ENCODE measurements at regions not wholly inside any gene's neighbourhood (a gene's known extent, or its start where the extent isn't known, plus 50 kb on each side); places are given as distances from the start of the nearest gene placed in this dataset.

DNA sequence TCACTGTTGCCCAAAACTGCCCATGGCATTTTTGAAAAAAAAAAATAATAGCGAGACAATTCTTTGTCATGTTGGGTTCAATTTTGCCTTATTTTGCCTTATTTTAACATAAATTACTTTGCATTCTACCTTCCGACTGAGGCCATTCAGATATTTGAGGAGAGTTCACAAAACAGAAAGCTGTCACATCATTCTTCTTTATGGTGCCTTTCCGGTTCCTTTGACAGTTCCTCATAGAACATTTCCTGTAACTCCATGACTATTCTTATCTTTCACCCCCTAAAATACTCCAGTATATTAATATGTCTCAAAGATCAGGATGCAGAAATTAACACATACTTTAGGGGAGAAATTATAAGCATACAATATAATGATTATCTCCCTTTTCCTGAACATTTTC, 476.7 kb downstream of the NOVA1 start:
- Histone ChIP-seq H3K9me3 (ENCODE audit: control insufficient read depth, low read depth, low read length) (no peaks in the 10 kb centered on the region), H3K36me3 (ENCODE audit: control insufficient read depth, low read depth, low read length) (no peaks in the 10 kb centered on the region), H3K27me3 (ENCODE audit: control insufficient read depth, insufficient read depth, low read length) (no peaks in the 10 kb centered on the region), H3K27ac (ENCODE audit: low read length) (no peak overlapping the region), H3K4me3 (ENCODE audit: low read length) (no peak overlapping the region), H3K4me1 (ENCODE audit: control insufficient read depth, low read depth, low read length) (no peaks in the 10 kb centered on the region), H3K9ac (ENCODE audit: low read length) (no peak overlapping the region)

DNA sequence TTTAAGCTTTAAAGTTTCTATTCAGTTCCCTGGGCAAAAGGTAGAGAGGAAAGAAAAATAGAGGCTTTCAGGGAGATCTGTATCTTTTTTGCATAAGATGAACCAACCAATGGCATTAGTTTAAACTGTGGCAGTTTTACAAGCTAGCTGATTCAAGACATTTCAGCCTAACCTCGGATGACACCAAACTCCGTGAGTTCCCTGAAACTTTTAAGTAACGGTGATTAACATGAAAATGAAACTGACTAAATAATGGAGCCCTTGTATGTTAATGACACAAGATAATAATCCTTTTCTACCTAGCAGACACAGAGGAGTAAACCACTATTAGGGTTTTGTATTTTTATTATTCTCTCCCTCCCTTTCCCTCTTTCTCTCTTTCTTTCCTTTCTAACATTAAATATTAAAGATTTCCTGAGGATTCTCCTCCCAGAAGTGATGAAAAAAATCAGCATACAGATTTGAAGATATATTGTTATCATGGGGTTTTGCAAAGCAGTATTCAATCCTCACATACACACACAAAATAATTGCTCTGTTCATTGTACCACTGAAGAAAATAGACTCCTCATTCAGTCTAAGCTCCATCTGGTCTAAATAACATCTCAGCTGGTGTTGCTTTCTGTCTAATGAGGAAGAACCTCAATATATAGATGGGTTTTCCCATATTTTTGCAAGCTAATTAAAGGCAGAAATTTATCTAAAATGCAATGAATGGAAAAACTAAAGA, 483.8 kb downstream of the NOVA1 start:
- no peaks in the 10 kb centered on the region for H3K36me3 ChIP-seq (ENCODE audit: control insufficient read depth, low read depth, low read length)
- no peaks in the 10 kb centered on the region for H3K9me3 ChIP-seq (ENCODE audit: control insufficient read depth, low read depth, low read length)
- H3K27ac ChIP-seq (ENCODE audit: low read length), result no peak overlapping the region
- no peak overlapping the region for H3K4me3 ChIP-seq (ENCODE audit: low read length)
- H3K27me3 ChIP-seq (ENCODE audit: control insufficient read depth, insufficient read depth, low read length), result no peaks in the 10 kb centered on the region
- no peaks in the 10 kb centered on the region for H3K4me1 ChIP-seq (ENCODE audit: control insufficient read depth, low read depth, low read length)
- H3K9ac ChIP-seq (ENCODE audit: low read length), result no peak overlapping the region

DNA sequence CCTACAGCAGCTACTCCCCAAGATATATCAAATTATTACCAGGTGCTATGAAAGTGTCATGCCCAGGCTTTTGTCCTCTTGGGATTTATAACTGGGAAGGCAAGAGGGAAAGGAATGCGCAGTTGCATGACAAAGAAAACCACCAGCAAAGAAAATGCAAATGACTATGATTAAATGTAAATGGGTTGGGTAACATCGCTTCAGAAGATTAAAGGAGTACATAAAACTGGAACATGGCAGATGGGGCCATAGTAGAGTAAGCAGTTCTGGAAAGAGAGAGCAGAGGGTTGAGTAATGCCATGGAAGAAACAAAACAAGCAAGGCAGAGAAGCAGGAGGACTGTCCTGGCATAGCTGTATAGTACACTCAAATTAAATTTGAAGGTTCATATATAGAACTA, 493.1 kb downstream of the NOVA1 start:
- no peaks in the 10 kb centered on the region for H3K27me3 ChIP-seq (ENCODE audit: control insufficient read depth, insufficient read depth, low read length)
- no peaks in the 10 kb centered on the region for H3K36me3 ChIP-seq (ENCODE audit: control insufficient read depth, low read depth, low read length)
- H3K27ac ChIP-seq (ENCODE audit: low read length), result no peak overlapping the region
- no peaks in the 10 kb centered on the region for H3K9me3 ChIP-seq (ENCODE audit: control insufficient read depth, low read depth, low read length)
- no peak overlapping the region for H3K4me3 ChIP-seq (ENCODE audit: low read length)
- H3K4me1 ChIP-seq (ENCODE audit: control insufficient read depth, low read depth, low read length), result peaks cover 12% of the 10 kb centered on the region
- no peak overlapping the region for H3K9ac ChIP-seq (ENCODE audit: low read length)

DNA sequence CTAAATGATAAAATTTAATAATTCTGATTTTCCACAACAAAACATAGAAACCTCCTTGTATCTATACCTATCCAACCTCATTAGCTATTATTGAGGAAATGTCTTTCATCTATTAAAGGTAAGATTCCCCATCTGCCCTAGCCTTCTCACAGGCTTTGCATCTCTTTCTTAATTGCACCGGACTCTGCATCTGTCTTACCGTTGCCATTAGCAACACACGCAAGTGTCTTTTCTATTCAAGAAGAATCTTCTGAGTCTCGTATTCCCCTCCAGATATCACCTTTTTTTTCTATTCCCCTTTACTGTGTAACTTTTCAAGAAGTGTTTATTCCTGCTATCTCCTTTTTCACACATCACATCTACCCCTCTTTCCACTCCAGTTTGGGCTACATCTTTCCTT, 500.0 kb downstream of the NOVA1 start:
- no peaks in the 10 kb centered on the region for H3K36me3 ChIP-seq (ENCODE audit: control insufficient read depth, low read depth, low read length)
- H3K9ac ChIP-seq (ENCODE audit: low read length), result no peak overlapping the region
- H3K27ac ChIP-seq (ENCODE audit: low read length), result no peak overlapping the region
- H3K27me3 ChIP-seq (ENCODE audit: control insufficient read depth, insufficient read depth, low read length), result no peaks in the 10 kb centered on the region
- H3K4me1 ChIP-seq (ENCODE audit: control insufficient read depth, low read depth, low read length), result peaks cover 5% of the 10 kb centered on the region
- H3K4me3 ChIP-seq (ENCODE audit: low read length), result no peak overlapping the region
- H3K9me3 ChIP-seq (ENCODE audit: control insufficient read depth, low read depth, low read length), result no peaks in the 10 kb centered on the region

DNA sequence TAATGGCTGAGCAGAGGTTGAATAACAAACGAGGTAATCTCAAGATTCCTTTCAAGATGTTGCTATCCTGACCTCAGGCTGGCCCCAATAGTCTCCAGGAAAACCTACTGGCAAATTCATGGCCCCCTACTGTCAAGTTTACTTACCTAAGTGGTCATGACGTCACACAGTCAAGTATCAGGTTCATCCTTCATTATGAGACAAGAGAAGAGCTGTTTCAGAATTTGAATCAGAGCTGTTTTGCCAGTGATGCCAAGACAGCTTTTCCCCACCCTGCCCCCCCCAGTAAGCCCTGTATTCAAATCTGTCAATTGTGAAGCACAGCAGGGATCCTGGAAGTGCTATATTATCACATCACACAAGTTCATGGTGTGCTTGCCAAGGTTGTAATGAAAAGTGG, 509.6 kb downstream of the NOVA1 start:
- Histone ChIP-seq H3K27ac (ENCODE audit: low read length) (no peak overlapping the region), H3K9me3 (ENCODE audit: control insufficient read depth, low read depth, low read length) (no peaks in the 10 kb centered on the region), H3K27me3 (ENCODE audit: control insufficient read depth, insufficient read depth, low read length) (peaks cover 8% of the 10 kb centered on the region)

DNA sequence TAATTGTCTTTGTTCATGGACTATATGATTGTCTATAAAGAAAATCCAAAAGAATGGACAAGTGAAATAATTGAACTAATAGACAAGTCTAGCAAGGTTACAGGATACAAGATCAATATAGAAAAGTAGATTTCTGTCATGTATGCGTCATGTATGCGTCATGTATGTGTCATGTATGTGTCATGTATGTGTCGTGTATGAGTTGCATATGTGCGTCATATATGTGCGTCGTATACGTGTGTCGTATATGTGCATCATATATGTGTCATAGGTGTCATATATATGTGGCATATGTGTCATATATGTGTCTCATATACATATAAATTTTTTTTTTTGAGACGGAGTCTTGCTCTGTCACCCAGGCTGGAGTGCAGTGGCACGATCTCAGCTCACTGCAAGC, 516.8 kb downstream of the NOVA1 start:
- Histone ChIP-seq H3K36me3 (ENCODE audit: control insufficient read depth, low read depth, low read length) (no peaks in the 10 kb centered on the region), H3K27ac (ENCODE audit: low read length) (no peak overlapping the region), H3K27me3 (ENCODE audit: control insufficient read depth, insufficient read depth, low read length) (no peaks in the 10 kb centered on the region), H3K4me1 (ENCODE audit: control insufficient read depth, low read depth, low read length) (no peaks in the 10 kb centered on the region), H3K9ac (ENCODE audit: low read length) (no peak overlapping the region), H3K4me3 (ENCODE audit: low read length) (no peak overlapping the region), H3K9me3 (ENCODE audit: control insufficient read depth, low read depth, low read length) (no peaks in the 10 kb centered on the region)

More for the DNA sequence above, 509.6 kb downstream of the NOVA1 start:
- no peak overlapping the region for H3K9ac ChIP-seq (ENCODE audit: low read length)
- no peaks in the 10 kb centered on the region for H3K36me3 ChIP-seq (ENCODE audit: control insufficient read depth, low read depth, low read length)
- peaks cover 4% of the 10 kb centered on the region for H3K4me1 ChIP-seq (ENCODE audit: control insufficient read depth, low read depth, low read length)
- H3K4me3 ChIP-seq (ENCODE audit: low read length), result no peak overlapping the region

DNA sequence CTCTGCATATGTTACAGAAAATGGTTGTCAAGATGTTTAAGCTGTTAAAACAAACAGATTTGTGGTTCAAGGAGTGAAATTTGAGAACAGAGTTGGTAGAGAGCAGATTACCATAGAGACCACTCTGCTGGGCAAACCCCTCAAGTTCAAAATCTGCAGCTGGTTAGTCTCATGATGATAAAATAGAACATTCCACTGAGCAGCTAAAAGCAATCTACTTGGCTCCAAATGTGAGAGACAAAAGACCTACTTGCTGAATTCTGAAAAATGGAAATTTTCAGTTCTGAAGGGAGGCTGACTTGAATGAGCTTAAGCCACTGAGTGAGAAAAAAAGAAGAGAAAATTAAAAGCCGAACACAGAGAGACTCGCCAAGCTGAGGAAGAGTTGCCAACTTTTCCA, 519.3 kb downstream of the NOVA1 start:
- Histone ChIP-seq H3K9me3 (ENCODE audit: control insufficient read depth, low read depth, low read length) (no peaks in the 10 kb centered on the region), H3K27me3 (ENCODE audit: control insufficient read depth, insufficient read depth, low read length) (no peaks in the 10 kb centered on the region), H3K9ac (ENCODE audit: low read length) (no peak overlapping the region), H3K4me1 (ENCODE audit: control insufficient read depth, low read depth, low read length) (no peaks in the 10 kb centered on the region), H3K27ac (ENCODE audit: low read length) (no peak overlapping the region), H3K36me3 (ENCODE audit: control insufficient read depth, low read depth, low read length) (no peaks in the 10 kb centered on the region), H3K4me3 (ENCODE audit: low read length) (no peak overlapping the region)

DNA sequence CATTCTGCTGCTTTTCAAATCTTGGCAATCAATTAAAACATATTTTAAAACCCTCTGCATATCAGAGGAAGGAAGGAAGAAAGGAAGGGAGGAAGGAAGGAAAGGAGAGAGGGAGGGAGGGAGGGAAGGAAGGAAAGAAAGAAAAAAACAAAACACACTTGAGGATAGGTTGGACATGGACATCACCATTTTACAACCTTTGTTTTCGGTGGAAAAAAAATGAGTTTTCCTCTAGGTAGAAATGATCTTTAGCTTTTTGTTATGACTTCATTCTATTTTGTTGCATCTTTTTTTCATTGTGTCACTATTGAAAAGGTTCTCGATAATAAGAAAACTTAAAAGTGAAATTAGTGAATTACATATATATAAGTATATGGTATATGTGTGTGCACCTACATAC, 522.9 kb downstream of the NOVA1 start:
- Histone ChIP-seq H3K27ac (ENCODE audit: low read length) (no peak overlapping the region), H3K4me1 (ENCODE audit: control insufficient read depth, low read depth, low read length) (no peaks in the 10 kb centered on the region), H3K9me3 (ENCODE audit: control insufficient read depth, low read depth, low read length) (no peaks in the 10 kb centered on the region), H3K27me3 (ENCODE audit: control insufficient read depth, insufficient read depth, low read length) (no peaks in the 10 kb centered on the region), H3K9ac (ENCODE audit: low read length) (no peak overlapping the region), H3K36me3 (ENCODE audit: control insufficient read depth, low read depth, low read length) (no peaks in the 10 kb centered on the region), H3K4me3 (ENCODE audit: low read length) (no peak overlapping the region)

DNA sequence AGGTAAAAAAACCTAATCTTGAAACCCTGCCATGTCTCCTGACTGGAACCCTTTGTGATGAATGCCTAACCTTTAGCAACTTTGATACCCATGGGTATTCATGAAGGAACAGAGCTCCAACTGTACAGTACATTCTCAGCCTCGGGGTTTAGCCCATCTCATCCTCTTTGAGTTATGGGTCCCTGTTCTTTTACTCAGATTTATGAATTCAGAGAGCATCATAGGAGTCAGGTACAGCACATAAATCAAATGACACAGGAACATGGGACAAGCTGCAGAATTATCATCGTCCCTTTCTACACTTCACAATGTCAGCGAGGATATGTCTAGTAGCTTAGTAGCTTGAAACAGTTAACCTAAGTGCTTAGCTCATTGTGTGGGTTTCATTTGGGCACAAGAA, 527.4 kb downstream of the NOVA1 start:
- H3K9ac ChIP-seq (ENCODE audit: low read length), result no peak overlapping the region
- H3K27me3 ChIP-seq (ENCODE audit: control insufficient read depth, insufficient read depth, low read length), result no peaks in the 10 kb centered on the region
- H3K27ac ChIP-seq (ENCODE audit: low read length), result no peak overlapping the region
- peaks cover 3% of the 10 kb centered on the region for H3K4me1 ChIP-seq (ENCODE audit: control insufficient read depth, low read depth, low read length)
- no peaks in the 10 kb centered on the region for H3K9me3 ChIP-seq (ENCODE audit: control insufficient read depth, low read depth, low read length)
- H3K36me3 ChIP-seq (ENCODE audit: control insufficient read depth, low read depth, low read length), result no peaks in the 10 kb centered on the region
- H3K4me3 ChIP-seq (ENCODE audit: low read length), result no peak overlapping the region

DNA sequence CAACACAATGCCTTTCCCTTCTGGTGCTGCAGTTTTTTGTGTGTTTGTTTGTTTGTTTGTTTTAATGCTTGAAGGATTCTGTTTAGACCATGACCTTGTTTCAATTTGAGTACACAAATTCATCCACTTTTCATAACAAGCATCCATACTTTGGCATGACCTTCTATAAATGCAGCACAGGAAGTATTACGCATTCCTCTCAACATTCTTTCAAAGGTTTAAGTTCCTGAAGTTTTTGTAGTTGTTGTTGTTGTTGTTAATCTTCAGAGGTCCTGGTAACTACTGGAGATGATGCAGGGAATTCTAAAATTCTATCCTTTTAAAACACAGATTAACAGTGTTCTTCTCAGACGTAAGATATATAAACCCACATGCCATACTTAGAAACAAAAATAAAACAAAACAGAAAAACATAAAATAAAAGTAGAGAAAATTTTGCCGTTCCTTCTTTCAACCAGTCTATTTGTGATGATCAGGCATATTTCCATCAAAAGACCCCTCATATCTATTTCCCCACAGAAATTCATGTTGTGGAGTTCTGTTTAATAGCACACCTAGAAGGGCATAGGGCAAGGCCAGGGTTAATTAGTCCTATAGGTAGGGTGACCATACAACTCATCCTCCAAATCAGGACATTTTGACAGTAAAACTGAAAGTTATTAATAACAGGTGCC, 529.9 kb downstream of the NOVA1 start:
- no peaks in the 10 kb centered on the region for H3K36me3 ChIP-seq (ENCODE audit: control insufficient read depth, low read depth, low read length)
- no peak overlapping the region for H3K27ac ChIP-seq (ENCODE audit: low read length)
- no peaks in the 10 kb centered on the region for H3K9me3 ChIP-seq (ENCODE audit: control insufficient read depth, low read depth, low read length)
- no peak overlapping the region for H3K4me3 ChIP-seq (ENCODE audit: low read length)
- H3K9ac ChIP-seq (ENCODE audit: low read length), result no peak overlapping the region
- H3K27me3 ChIP-seq (ENCODE audit: control insufficient read depth, insufficient read depth, low read length), result no peaks in the 10 kb centered on the region
- H3K4me1 ChIP-seq (ENCODE audit: control insufficient read depth, low read depth, low read length), result peaks cover 3% of the 10 kb centered on the region

DNA sequence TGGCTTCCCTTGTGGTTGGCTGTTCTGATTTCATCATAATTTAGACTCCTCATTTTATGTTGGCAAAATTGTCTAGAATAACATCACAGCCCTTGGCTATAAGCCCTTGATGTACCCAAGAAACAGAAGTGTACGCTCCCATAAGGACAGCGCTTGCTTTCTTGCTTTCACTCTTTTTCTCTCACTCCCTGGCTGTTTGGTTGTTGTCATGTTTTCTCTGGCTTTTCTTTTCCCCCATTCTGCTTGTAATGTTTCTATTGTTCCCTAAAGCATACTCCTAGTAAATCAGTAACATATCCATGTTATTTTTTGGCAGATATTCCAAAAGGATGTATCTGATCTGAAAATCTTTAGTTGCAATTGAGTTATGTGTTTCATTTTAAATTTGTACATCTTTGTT, 530.5 kb downstream of the NOVA1 start:
- H3K27ac ChIP-seq (ENCODE audit: low read length), result no peak overlapping the region
- peaks cover 3% of the 10 kb centered on the region for H3K4me1 ChIP-seq (ENCODE audit: control insufficient read depth, low read depth, low read length)

DNA sequence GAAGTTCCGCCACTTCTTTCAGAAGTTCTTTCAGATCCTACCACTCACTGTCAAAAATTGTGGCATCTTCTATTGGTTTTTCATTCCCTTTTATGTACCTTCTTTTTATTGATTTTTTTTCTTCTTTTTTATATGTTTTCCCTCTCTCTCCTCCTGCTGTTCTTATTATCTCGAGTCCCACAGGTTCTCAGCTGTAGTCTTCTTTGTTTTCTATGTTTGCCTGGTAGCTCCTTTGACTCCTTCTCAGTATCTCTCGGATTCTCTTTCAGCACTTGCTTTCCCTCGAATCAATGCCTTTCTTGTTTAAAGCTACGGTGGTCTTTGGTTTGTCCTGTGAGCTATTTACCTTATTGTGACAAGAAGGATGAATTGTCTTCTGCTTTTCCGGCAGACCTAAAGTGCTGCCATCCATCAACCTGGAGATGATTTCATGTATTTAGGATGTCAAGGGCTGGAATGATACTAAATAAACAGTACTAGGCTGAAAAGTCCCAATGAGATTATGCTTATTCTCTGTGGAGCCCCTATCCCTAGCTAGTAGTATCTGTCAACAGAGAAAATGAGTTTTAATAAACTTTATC, 541.7 kb downstream of the NOVA1 start:
- no peak overlapping the region for H3K27ac ChIP-seq (ENCODE audit: low read length)
- no peaks in the 10 kb centered on the region for H3K9me3 ChIP-seq (ENCODE audit: control insufficient read depth, low read depth, low read length)
- H3K27me3 ChIP-seq (ENCODE audit: control insufficient read depth, insufficient read depth, low read length), result no peaks in the 10 kb centered on the region
- H3K4me3 ChIP-seq (ENCODE audit: low read length), result no peak overlapping the region
- H3K36me3 ChIP-seq (ENCODE audit: control insufficient read depth, low read depth, low read length), result no peaks in the 10 kb centered on the region
- H3K4me1 ChIP-seq (ENCODE audit: control insufficient read depth, low read depth, low read length), result no peaks in the 10 kb centered on the region
- H3K9ac ChIP-seq (ENCODE audit: low read length), result no peak overlapping the region

More for the DNA sequence above, 530.5 kb downstream of the NOVA1 start:
- no peak overlapping the region for H3K4me3 ChIP-seq (ENCODE audit: low read length)
- no peaks in the 10 kb centered on the region for H3K27me3 ChIP-seq (ENCODE audit: control insufficient read depth, insufficient read depth, low read length)
- H3K9ac ChIP-seq (ENCODE audit: low read length), result no peak overlapping the region
- no peaks in the 10 kb centered on the region for H3K36me3 ChIP-seq (ENCODE audit: control insufficient read depth, low read depth, low read length)
- no peaks in the 10 kb centered on the region for H3K9me3 ChIP-seq (ENCODE audit: control insufficient read depth, low read depth, low read length)
